Activated naive CD4-positive, alpha-beta T cell treated with anti-CD3 and anti-CD28 coated beads, Interleukin-2, amount 50 U/mL, for 72 hours (primary cell): ENCODE measurements at regions not wholly inside any gene's neighbourhood (a gene's known extent, or its start where the extent isn't known, plus 50 kb on each side); places are given as distances from the start of the nearest gene placed in this dataset.

Source experiments
- ATAC-seq, 2 donors: fragments of 150-1000 bp; cut with Tn5 transposase; 2 replicates each; pipeline ENCODE4 v1.10.0; 2021; ENCODE audit warnings: mild to moderate bottlenecking in 2 of 2, moderate library complexity in 2 of 2
- DNase-seq, 2 donors: peaks; one replicate each; pipeline ENCODE4 v3.0.0; 2021 to 2022; ENCODE audit warnings: low spot score in 2 of 2
- H3K27ac Mint-ChIP-seq, 2 donors: one replicate each; pipeline ENCODE4 v1.8.0; 2022; ENCODE audit warnings: mild to moderate bottlenecking in 2 of 2, mixed read lengths in 2 of 2
- H3K36me3 Mint-ChIP-seq, 2 donors: one replicate each; pipeline ENCODE4 v1.8.0; 2022; ENCODE audit warnings: mixed read lengths in 2 of 2
- H3K9me3 Mint-ChIP-seq, 2 donors: one replicate each; pipeline ENCODE4 v1.8.0; 2022; ENCODE audit warnings: mixed read lengths in 2 of 2

- DNase-seq = no peak
- Mint-ChIP-seq H3K27ac (no peak overlapping the region), H3K9me3 (no peaks in the 10 kb centered on the region), H3K36me3 (no peaks in the 10 kb centered on the region)
- no peak for ATAC-seq
Measured at GRCh38 chr20:9981829-9982228, 53.0 kb upstream of the ANKEF1 start.

- peak; percentile 93 to 96 for ATAC-seq
Measured at GRCh38 chr20:9978397-9979004, 56.3 kb upstream of the ANKEF1 start.

GRCh38 chr20:9977629-9978028 lies 57.2 kb upstream of the ANKEF1 start:
- H3K27ac Mint-ChIP-seq = no peak overlapping the region
- no peaks in the 10 kb centered on the region for H3K36me3 Mint-ChIP-seq
- ATAC-seq (no peak), DNase-seq (no peak)
- no peaks in the 10 kb centered on the region for H3K9me3 Mint-ChIP-seq

More at GRCh38 chr20:9978397-9979004, 56.3 kb upstream of the ANKEF1 start:
- Mint-ChIP-seq H3K27ac (no peak overlapping the region), H3K9me3 (no peaks in the 10 kb centered on the region), H3K36me3 (no peaks in the 10 kb centered on the region)
- DNase-seq = peak in 1 of 2 donors; percentile 28

- ATAC-seq = no peak
- DNase-seq = no peak
- Mint-ChIP-seq H3K27ac (no peak overlapping the region), H3K9me3 (no peaks in the 10 kb centered on the region), H3K36me3 (no peaks in the 10 kb centered on the region)
Measured at GRCh38 chr20:9974324-9974723, 60.5 kb upstream of the ANKEF1 start.

- Mint-ChIP-seq H3K27ac (no peak overlapping the region), H3K36me3 (no peaks in the 10 kb centered on the region), H3K9me3 (no peaks in the 10 kb centered on the region)
- no peak for DNase-seq
- no peak for ATAC-seq
Measured at GRCh38 chr20:9971746-9972145, 63.0 kb upstream of the ANKEF1 start.

GRCh38 chr20:9969626-9970025 lies 65.2 kb upstream of the ANKEF1 start:
- ATAC-seq = no peak
- no peak overlapping the region for H3K27ac Mint-ChIP-seq

GRCh38 chr20:9968015-9968414 lies 66.8 kb upstream of the ANKEF1 start:
- no peak for ATAC-seq
- DNase-seq = no peak
- no peaks in the 10 kb centered on the region for H3K9me3 Mint-ChIP-seq
- no peaks in the 10 kb centered on the region for H3K36me3 Mint-ChIP-seq
- H3K27ac Mint-ChIP-seq = no peak overlapping the region

More at GRCh38 chr20:9969626-9970025, 65.2 kb upstream of the ANKEF1 start:
- Mint-ChIP-seq H3K36me3 (no peaks in the 10 kb centered on the region), H3K9me3 (no peaks in the 10 kb centered on the region)
- no peak for DNase-seq

- H3K9me3 Mint-ChIP-seq = no peaks in the 10 kb centered on the region
- ATAC-seq (no peak), DNase-seq (no peak)
Measured at GRCh38 chr20:9966966-9967365, 67.8 kb upstream of the ANKEF1 start.

GRCh38 chr20:9963029-9963428 lies 71.8 kb upstream of the ANKEF1 start:
- DNase-seq (no peak), ATAC-seq (no peak)
- Mint-ChIP-seq H3K9me3 (no peaks in the 10 kb centered on the region), H3K27ac (no peak overlapping the region), H3K36me3 (no peaks in the 10 kb centered on the region)

More at GRCh38 chr20:9966966-9967365, 67.8 kb upstream of the ANKEF1 start:
- Mint-ChIP-seq H3K36me3 (no peaks in the 10 kb centered on the region), H3K27ac (no peak overlapping the region)

- peaks cover 0 to 3% of the 10 kb centered on the region in 2 donors for H3K9me3 Mint-ChIP-seq
- no peak for ATAC-seq
- no peak overlapping the region for H3K27ac Mint-ChIP-seq
- no peak for DNase-seq
- H3K36me3 Mint-ChIP-seq = no peaks in the 10 kb centered on the region
Measured at GRCh38 chr20:9958693-9959092, 76.1 kb upstream of the ANKEF1 start.

- Mint-ChIP-seq H3K27ac (no peak overlapping the region), H3K36me3 (no peaks in the 10 kb centered on the region), H3K9me3 (peaks cover 0 to 3% of the 10 kb centered on the region in 2 donors)
- DNase-seq (no peak), ATAC-seq (no peak)
Measured at GRCh38 chr20:9955646-9956045, 79.1 kb upstream of the ANKEF1 start.

- Mint-ChIP-seq H3K36me3 (no peaks in the 10 kb centered on the region), H3K9me3 (no peaks in the 10 kb centered on the region), H3K27ac (no peak overlapping the region)
- ATAC-seq (no peak), DNase-seq (no peak)
Measured at GRCh38 chr20:9949563-9949962, 85.2 kb upstream of the ANKEF1 start.

GRCh38 chr20:9945408-9945807 lies 89.4 kb upstream of the ANKEF1 start:
- no peaks in the 10 kb centered on the region for H3K9me3 Mint-ChIP-seq
- H3K36me3 Mint-ChIP-seq = no peaks in the 10 kb centered on the region
- ATAC-seq = no peak
- no peak for DNase-seq
- no peak overlapping the region for H3K27ac Mint-ChIP-seq

GRCh38 chr20:9942736-9943135 lies 92.1 kb upstream of the ANKEF1 start:
- Mint-ChIP-seq H3K36me3 (no peaks in the 10 kb centered on the region), H3K27ac (no peak overlapping the region), H3K9me3 (no peaks in the 10 kb centered on the region)
- DNase-seq = no peak
- no peak for ATAC-seq

GRCh38 chr20:9940329-9940728 lies 94.5 kb upstream of the ANKEF1 start:
- H3K9me3 Mint-ChIP-seq = peaks cover 0 to 6% of the 10 kb centered on the region in 2 donors
- no peak overlapping the region for H3K27ac Mint-ChIP-seq
- peaks cover 0 to 4% of the 10 kb centered on the region in 2 donors for H3K36me3 Mint-ChIP-seq
- DNase-seq = no peak
- ATAC-seq = no peak

- no peak overlapping the region for H3K27ac Mint-ChIP-seq
- H3K36me3 Mint-ChIP-seq = peaks cover 0 to 4% of the 10 kb centered on the region in 2 donors
- no peak for ATAC-seq
- peaks cover 0 to 6% of the 10 kb centered on the region in 2 donors for H3K9me3 Mint-ChIP-seq
- DNase-seq = no peak
Measured at GRCh38 chr20:9939231-9939630, 95.6 kb upstream of the ANKEF1 start.

- no peak overlapping the region for H3K27ac Mint-ChIP-seq
- ATAC-seq = no peak
- H3K9me3 Mint-ChIP-seq = peaks cover 0 to 6% of the 10 kb centered on the region in 2 donors
- peaks cover 0 to 4% of the 10 kb centered on the region in 2 donors for H3K36me3 Mint-ChIP-seq
- no peak for DNase-seq
Measured at GRCh38 chr20:9935285-9935684, 96.4 kb upstream of the PAK5 start.

- Mint-ChIP-seq H3K9me3 (no peaks in the 10 kb centered on the region), H3K36me3 (no peaks in the 10 kb centered on the region), H3K27ac (no peak overlapping the region)
- no peak for ATAC-seq
- DNase-seq = no peak
Measured at GRCh38 chr20:9930142-9930541, 91.3 kb upstream of the PAK5 start.
